Tibial nerve (tissue), 4 donors: ENCODE measurements at regions not wholly inside any gene's neighbourhood (a gene's known extent, or its start where the extent isn't known, plus 50 kb on each side); places are given as distances from the start of the nearest gene placed in this dataset.

Experiments used
- EP300 ChIP-seq, 2 donors: sonication (generic); formaldehyde crosslinking; IDR thresholded peaks; one replicate each; pipeline ENCODE4 v1.6.1; 2017; ENCODE audit warnings: antibody characterized with exemption in 2 of 2, mild to moderate bottlenecking in 1 of 2
- POLR2A ChIP-seq, 2 donors: fragments of 450-650 bp; IDR thresholded peaks; one replicate each; pipeline ENCODE4 v1.6.1; 2017; ENCODE audit warnings: antibody characterized with exemption in 2 of 2, mild to moderate bottlenecking in 2 of 2, moderate library complexity in 2 of 2
- TF ChIP-seq, protein P1 (sequence below), 5 experiments: fragments of 200-600 bp in 3 of 5; fragments of 450-650 bp in 2 of 5; sonication (generic) in 3 of 5; IDR thresholded peaks; one replicate each; pipeline ENCODE4 v1.5.1; 2016 to 2019; ENCODE audit warnings: antibody characterized with exemption in 5 of 5, mild to moderate bottlenecking in 3 of 5, moderate library complexity in 2 of 5

DNA sequence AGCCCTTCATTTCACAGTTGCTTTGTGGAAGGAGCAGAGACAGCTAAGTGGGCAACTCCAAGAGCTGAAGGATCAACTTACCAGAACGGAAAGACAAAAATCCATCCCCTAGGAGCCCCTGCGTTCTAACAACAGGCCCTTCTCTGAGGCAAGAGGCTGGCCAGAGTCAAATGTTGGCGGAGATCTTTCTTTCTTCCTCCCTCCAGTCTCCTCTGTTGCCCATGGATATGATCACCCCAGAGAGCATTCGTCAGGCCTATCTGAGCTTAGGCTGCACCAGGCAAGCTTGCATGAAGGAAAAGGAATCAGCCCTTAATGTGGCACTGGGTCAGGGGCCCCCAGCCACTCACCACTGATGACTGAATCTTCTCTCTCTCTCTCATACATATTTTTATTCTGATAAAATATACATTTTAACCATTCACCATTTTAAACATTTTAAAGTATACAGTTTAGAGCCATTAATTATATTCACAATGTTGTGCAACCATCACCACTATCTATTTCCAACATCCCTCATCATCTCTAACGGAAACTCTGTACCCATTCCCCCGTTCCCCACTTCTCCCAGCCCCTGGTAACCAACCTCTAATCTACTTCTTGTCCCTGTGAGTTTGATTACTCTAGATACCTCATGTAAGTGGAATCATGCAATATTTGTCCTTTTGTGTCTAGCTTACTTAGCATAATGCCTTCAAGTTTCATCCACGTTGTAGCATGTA is 52.9 kb upstream of the CCND2 start:
- TF ChIP-seq EP300 (IDR thresholded peaks at IDR 0.05) (no peak), POLR2A (IDR thresholded peaks at IDR 0.05) (no peak)
- TF ChIP-seq, protein P1, sequence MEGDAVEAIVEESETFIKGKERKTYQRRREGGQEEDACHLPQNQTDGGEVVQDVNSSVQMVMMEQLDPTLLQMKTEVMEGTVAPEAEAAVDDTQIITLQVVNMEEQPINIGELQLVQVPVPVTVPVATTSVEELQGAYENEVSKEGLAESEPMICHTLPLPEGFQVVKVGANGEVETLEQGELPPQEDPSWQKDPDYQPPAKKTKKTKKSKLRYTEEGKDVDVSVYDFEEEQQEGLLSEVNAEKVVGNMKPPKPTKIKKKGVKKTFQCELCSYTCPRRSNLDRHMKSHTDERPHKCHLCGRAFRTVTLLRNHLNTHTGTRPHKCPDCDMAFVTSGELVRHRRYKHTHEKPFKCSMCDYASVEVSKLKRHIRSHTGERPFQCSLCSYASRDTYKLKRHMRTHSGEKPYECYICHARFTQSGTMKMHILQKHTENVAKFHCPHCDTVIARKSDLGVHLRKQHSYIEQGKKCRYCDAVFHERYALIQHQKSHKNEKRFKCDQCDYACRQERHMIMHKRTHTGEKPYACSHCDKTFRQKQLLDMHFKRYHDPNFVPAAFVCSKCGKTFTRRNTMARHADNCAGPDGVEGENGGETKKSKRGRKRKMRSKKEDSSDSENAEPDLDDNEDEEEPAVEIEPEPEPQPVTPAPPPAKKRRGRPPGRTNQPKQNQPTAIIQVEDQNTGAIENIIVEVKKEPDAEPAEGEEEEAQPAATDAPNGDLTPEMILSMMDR (IDR thresholded peaks at IDR 0.05) = no peak
